NCI-H526 (cell line): ENCODE measurements at regions not wholly inside any gene's neighbourhood (a gene's known extent, or its start where the extent isn't known, plus 50 kb on each side); places are given as distances from the start of the nearest gene placed in this dataset.
A peak's percentile ranks its signal among the peaks of the same experiment; 100 is the strongest.
"Not testable (repeated sequence)": the region's sequence is repeated elsewhere in the genome, so short reads cannot be mapped to it uniquely, and the experiment has no call there.

Experiments used
- DNase-seq, 2 experiments: peaks; one replicate each; lab custom pipeline; 2025; lab: John Stamatoyannopoulos, UW

DNA sequence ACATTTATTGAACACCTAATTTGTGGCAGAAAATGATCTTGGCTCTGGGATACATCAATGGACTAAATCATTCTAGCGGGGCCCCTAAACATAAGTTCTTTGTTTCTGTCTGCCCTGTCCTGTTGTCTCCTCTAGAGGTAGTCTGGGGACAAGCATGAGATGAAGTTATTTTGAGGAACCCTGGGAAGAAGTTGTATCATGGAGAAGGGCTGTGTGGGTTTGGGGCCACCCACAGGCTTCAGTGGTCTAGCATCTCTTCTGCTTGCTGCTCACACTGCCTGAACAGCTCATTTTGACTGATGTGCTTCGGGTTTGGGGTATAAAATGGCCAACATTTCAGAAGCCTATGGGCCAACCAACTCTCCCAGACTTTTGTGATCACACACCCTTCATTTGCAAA is 50.3 kb upstream of the OSBPL11 start:
- no peak for DNase-seq

- DNase-seq = no peak
These were observed 51.3 kb upstream of the OSBPL11 start for GRCh38 chr3:125646581-125646980.

DNA sequence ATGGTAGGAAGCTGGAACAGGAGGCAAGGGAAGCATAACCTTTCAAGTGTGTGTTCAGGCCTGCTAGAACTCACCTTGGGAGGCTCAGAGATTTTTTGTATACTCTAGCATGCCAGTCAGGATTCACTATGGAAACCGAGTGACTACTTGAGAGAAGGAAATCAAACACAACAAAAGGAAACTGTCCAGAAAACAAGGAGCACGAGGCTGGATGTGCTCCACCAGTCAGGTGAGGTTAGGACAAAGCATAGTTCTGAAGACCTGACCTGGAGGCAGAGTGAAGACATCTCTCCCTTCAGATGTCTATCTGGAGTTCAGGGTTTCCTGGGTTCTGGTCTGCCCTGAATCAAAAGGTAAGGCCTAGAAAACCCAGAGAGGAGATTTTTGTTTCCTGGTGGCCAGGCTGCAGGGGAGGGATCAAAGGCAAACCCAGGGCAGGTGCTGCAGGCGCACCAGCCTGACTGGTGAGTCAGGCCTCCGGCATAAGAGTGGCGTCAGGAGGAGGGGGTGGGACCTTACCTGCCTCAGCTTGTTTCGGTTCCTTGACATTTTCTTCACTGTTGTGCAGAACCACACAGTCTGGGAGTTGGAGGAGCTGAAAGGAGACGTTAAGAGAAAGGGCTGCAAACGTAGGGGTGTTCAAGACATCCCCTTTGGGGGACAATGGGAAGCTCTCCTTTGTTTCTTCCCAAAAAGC is 52.2 kb upstream of the OSBPL11 start:
- DNase-seq = no peak

DNA sequence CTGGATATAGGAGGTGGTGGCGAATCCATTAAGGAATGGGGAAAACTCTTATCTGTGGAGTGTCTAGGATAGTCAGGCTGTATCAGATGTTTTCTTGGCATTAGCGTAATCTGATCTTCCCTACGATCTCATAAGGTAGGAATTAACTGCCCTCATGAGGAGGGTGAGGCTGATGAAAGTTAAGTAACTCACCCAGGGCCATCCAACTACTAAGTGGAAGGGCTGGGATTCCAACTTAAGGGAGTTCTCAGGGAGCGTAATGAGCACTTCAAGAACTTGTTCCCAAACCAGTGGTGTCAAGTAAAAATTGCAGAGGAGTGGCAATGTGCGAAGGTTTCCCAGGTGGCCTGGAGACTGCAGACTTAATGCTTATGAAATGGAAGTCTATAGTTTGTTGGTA is 55.9 kb upstream of the OSBPL11 start:
- DNase-seq = no peak

DNA sequence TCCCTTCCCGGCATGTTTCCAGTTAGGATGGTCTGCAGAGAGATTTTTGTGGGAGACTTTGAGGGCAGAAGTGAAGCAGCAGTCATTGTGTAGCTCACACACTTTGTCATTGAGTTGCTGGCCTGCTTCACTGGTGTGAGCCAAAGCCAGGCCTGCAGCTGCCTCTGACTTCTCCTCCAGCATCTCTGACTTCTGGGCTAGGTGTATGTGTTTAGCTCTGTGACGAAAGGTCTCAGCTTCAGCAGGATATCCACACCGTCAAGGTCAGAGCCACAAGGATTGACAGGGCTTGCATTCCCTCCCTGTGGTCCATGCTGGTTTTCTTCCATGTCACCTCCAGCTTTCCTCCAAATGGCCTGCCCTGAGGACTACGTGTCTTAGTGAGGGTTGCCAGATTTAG is 57.1 kb upstream of the OSBPL11 start:
- no peak for DNase-seq

DNA sequence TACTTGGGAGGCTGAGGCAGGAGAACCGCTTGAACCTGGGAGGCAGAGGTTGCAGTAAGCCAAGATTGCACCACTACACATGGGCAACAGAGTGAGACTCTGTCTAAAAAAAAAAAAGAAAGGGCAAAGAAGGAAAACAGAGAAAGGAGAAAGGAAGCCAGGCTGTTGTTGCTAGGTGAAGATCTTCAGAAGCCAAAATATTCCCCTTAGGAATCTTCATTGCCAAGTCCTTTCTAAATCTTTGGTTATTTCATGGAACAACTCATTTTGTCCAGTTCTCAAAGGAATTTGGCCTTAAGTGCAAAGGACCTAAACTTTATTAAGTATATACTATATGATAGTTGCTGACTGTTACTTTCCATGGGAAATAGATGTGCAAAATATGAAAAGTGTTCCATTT is 59.2 kb upstream of the OSBPL11 start:
- no peak for DNase-seq

GRCh38 chr3:125662675-125663074 is 67.4 kb upstream of the OSBPL11 start:
- no peak for DNase-seq

- no peak for DNase-seq
These were observed 75.1 kb upstream of the OSBPL11 start for GRCh38 chr3:125670352-125670751.

- DNase-seq = no peak
These were observed 75.6 kb upstream of the OSBPL11 start for GRCh38 chr3:125670945-125671344.

DNA sequence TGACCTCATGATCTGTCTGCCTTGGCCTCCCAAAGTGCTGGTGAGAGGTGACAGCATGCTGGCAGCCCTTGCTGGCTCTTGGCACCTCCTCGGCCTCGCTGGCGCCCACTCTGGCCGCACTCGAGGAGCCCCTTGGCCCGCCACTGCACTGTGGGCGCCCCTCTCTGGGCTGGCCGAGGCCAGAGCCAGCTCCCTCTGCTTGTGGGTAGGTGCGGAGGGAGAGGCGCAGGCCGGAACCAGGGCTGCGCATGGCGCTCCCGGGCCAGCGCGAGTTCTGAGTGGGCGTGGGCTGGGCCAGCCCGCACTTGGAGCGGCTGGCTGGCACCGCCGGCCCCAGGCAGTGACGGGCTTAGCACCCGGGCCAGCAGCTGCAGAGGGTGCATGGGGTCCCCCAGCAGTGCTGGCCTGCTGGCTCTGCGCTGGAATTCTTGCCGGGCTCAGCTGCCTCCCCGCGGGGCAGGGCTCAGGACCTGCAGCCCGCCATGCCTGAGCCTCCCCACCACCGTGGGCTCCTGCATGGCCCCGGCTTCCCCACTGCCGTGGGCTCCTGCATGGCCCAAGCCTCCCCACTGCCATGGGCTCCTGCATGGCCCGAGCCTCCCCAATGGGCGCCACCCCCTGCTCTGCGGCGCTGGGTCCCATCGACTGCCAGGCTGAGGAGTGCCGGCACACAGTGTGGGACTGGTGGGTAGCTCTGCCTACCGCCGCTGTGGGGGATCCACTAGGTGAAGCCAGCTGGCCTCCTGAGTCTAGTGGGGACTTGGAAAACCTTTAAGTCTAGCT is 76.4 kb upstream of the OSBPL11 start:
- no peak for DNase-seq

GRCh38 chr3:125675791-125676190 is 80.5 kb upstream of the OSBPL11 start:
- DNase-seq = no peak

GRCh38 chr3:125679258-125679657 is 84.0 kb upstream of the OSBPL11 start:
- peak in 1 of 2 experiments; percentile 5 for DNase-seq

DNA sequence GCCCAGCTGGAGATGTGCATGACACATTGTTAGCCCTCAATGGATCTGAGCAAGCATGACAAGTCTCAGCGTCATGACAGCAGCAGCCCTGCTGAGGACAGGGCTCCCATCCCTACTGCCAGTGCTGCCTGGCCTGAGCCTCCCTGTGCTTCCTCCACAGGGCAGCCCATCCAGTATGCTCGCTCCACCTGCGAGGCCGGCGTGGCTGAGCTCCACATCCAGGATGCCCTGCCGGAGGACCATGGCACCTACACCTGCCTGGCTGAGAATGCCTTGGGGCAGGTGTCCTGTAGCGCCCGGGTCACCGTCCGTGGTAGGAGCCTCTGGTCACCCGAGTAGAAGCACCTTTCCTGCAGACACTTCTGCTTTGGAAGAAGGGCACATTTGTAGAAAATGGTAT is 85.8 kb upstream of the OSBPL11 start:
- no peak for DNase-seq

DNA sequence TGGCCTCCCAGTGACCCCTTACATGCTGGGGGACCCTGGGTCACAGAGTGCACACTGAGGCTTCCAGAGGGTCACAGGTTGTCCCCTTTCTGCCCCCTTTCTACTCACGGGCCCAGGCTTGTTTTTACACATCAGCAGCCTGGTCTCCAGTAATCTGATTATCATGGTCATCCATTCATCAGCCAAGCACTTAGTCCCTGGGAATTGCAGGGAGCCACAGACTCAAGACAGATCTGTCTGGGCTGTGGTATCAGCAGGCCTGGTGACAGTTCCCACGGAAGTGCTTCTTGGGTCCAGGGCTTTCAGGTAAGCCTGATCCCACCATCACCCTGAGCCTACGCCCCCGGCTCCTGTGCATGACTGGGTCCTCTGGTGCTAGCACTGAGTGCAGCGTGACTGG is 86.6 kb upstream of the OSBPL11 start:
- not testable (repeated sequence) for DNase-seq

DNA sequence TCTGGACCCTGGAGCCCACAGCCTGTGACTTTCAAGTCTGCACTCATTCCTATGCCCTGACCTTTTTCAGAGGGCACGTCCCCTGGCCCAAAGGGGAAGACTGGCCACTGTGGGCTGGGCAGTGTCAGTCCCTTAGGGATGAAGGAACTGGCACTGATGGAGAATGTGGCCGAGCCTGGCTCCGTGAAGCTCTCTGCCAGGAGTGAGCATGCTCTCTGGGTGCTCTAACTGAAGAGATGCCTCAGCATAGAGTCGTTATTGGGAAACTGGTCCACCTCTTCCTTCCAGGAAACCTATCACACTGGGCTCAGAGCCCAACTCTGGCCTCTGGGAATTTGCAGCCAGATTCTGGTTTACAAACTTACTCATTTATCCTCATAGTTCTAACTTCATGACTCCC is 87.3 kb upstream of the OSBPL11 start:
- not testable (repeated sequence) for DNase-seq

DNA sequence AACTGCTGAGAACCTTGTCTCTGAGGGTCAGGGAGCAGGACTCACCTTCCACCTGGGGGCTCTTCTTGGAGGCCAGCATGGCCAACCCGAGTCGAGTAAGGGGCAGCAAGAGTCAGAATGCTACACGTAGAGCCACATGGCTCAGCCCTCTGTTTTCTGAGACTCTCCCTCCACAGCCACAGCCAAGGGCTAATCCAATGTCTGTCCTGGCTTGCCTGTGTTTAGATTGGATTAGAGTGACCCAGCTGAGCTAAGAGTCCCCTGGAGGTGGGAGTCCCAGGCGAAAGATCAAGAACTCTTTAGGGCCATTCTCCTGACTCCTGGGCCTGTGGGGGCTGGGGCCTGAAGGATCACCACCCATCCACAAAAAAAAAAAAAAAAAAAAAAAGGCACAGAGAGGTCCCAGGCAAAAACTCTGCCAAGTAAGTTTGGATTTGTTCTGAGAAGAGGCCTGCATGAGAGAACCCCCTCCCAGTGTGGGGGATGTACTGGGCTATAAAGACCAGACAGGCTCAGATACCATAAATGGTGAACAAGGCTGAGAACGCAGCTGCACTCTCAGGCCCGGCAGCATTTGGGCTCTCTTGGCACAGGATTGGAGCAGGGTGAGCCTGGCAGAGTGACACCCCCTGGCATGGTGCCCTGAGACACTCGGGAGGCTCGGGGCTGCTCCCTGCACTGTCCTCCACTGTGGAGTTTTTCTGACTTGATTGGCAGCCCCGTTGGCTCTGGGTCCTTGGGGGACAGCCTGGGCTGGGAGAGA is 88.0 kb upstream of the OSBPL11 start:
- no peak for DNase-seq

- DNase-seq = peak in 1 of 2 experiments; percentile 57
These were observed 88.9 kb upstream of the OSBPL11 start for GRCh38 chr3:125684199-125684598.

DNA sequence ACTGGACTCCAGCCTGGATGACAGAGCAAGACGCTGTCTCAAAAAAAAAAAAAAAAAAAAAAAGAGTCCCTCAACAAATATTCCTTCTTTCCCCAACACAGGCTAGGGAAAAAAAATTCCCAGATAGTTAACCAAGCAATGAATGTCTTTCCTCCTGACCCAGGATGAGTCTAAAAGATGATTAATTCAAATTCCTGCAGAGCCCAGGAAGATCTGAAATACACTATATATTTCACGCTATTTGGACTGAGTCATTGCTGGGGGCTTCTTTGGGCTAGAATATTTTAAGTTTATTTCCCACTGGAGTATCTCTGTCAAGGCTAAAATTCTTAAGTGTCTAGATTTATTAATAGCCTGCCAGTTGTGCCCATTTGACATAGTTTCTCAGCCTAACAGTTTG is 90.4 kb upstream of the OSBPL11 start:
- not testable (repeated sequence) for DNase-seq

- no peak for DNase-seq
These were observed 97.1 kb upstream of the OSBPL11 start for GRCh38 chr3:125692361-125692760.

DNA sequence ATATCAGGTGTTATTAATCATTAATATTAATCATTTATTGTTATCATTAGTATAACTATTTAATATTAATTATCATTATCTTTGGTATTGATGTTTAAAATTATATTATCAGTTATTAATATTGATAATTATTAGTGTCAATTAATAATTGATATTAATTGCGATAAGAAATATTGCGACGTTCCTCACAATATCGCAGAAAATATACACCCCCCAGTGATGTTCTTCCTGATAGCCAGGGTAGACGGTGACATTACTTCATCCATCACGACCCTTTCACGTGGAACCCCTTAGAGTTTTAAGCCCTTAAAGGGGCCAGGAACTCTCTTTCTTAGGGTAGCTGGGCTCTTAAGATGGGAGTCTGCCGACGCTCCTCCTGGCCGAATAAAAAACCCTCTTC is 98.6 kb upstream of the OSBPL11 start:
- DNase-seq = no peak

DNA sequence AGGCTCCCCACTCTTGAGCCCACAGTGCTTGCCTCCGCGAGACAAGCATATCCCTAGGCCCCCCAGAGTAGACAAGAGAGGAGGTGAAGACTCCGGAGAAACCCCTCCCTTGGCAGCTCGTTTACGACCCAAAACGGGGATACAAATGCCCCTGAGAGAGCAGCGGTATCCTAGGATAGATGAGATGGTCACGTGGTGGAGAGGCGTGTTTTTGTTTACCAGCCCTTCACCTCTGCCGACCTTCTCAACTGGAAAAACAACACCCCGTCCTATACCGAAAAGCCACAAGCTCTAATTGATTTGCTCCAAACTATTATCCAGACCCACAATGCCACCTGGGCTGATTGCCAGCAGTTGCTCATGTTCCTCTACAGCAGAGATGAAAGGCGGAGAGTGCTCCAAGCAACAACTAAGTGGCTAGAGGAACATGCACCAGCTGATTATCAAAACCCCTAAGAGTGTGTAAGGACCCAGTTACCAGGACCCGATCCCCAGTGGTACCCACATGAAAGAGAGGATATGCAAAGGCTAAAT is 99.5 kb upstream of the OSBPL11 start:
- no peak for DNase-seq

DNA sequence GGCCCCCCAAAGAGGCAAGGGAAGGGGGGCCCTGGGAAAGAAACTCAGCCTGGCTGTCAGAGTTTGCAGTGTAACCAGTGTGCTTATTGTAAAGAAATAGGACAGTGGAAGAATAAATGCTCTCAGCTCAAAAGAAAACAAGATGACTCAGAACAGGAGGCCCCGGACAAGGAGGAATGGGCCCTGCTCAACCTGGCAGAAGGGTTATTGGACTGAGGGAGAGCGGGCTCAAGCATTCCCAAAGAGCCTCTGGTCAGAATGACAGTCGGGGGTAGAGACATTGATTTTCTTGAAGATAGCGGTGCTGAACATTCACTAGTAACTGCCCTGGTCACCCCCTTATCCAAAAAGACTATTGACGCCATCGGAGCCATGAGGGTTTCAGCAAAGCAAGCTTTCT is 100.4 kb upstream of the OSBPL11 start:
- no peak for DNase-seq

DNA sequence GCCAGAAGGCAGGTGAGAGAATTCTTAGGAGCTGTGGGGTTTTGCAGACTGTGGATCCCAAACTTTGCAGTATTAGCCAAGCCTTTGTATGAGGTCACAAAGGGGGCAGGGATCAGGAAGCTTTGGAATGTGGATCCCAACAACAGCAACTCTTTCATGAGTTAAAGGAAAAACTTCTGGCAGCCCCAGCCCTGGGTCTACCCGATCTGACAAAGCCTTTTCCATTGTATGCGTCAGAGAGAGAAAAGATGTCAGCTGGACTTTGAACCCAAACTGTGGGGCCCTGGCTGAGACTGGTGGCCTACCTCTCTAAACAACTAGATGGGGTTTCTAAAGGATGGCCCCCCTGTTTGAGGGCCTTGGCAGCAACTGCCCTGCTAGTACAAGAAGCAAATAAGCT is 101.8 kb upstream of the OSBPL11 start:
- DNase-seq = not testable (repeated sequence)
